ENCODE measurements at regions not wholly inside any gene's neighbourhood (a gene's known extent, or its start where the extent isn't known, plus 50 kb on each side); places are given as distances from the start of the nearest gene placed in this dataset.

DNA sequence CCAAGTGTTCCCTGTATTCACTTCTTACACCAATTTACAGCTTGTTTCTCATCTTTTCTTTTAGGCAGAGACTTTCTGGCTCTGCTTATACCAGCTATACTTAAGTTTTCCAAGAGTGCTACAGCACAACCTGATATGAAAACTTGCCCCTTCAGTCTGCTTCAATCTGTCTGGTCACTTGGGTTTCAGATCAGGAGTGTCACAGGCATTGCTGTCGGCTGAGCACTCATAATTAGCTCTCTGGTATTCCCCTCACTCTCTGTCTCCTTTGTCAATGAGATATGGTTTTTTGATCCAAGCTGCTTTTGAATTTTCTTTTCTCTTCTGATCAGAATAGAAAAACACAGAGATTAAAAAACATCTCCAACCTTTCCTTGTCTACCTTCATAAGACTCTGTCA is 194.9 kb upstream of the UMPS start:
- CTCF ChIA-PET (ENCODE audit: low intra/inter-chr PET ratio, low total read pairs): no interaction called here
- Histone ChIP-seq H3K79me2 (ENCODE audit: insufficient read depth, low read length) (no peaks in the 10 kb centered on the region), H2AFZ (ENCODE audit: low read length) (no peak overlapping the region), H3K4me3 (replicated peaks in 1 of 3; ENCODE audit: insufficient read depth in 1 of 3, low read depth in 2 of 3, low read length in 3 of 3) (no peak overlapping the region), H3K4me2 (ENCODE audit: low read depth, low read length) (no peak overlapping the region), H4K20me1 (ENCODE audit: insufficient read depth, low read length) (no peaks in the 10 kb centered on the region), H3K27ac (ENCODE audit: extremely low read length, insufficient read depth, low read length) (no peak overlapping the region), H3K4me1 (ENCODE audit: insufficient read depth, low read length) (no peaks in the 10 kb centered on the region), H3K9me3 (ENCODE audit: low read length) (no peaks in the 10 kb centered on the region), H3K27me3 (ENCODE audit: control insufficient read depth in 1 of 2, insufficient read depth in 2 of 2, low read length in 2 of 2) (peaks cover 0 to 29% of the 10 kb centered on the region in 2 experiments; a peak in 3 of 5 replicates), H3K9ac (ENCODE audit: insufficient read depth, low read depth, low read length) (no peak overlapping the region), H3K36me3 (replicated peaks in 1 of 2; ENCODE audit: control insufficient read depth in 1 of 2, insufficient read depth in 2 of 2, low read length in 2 of 2) (no peaks in the 10 kb centered on the region)
- no peak for DNase-seq (ENCODE audit: low spot score)
- no peak for ATAC-seq
- FAIRE-seq: no peak
- POLR2A ChIA-PET: no interaction called here
- TF ChIP-seq, protein P1, sequence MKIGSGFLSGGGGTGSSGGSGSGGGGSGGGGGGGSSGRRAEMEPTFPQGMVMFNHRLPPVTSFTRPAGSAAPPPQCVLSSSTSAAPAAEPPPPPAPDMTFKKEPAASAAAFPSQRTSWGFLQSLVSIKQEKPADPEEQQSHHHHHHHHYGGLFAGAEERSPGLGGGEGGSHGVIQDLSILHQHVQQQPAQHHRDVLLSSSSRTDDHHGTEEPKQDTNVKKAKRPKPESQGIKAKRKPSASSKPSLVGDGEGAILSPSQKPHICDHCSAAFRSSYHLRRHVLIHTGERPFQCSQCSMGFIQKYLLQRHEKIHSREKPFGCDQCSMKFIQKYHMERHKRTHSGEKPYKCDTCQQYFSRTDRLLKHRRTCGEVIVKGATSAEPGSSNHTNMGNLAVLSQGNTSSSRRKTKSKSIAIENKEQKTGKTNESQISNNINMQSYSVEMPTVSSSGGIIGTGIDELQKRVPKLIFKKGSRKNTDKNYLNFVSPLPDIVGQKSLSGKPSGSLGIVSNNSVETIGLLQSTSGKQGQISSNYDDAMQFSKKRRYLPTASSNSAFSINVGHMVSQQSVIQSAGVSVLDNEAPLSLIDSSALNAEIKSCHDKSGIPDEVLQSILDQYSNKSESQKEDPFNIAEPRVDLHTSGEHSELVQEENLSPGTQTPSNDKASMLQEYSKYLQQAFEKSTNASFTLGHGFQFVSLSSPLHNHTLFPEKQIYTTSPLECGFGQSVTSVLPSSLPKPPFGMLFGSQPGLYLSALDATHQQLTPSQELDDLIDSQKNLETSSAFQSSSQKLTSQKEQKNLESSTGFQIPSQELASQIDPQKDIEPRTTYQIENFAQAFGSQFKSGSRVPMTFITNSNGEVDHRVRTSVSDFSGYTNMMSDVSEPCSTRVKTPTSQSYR (CRISPR knock-in tag; IDR thresholded peaks at IDR 0.05; ENCODE audit: borderline replicate concordance): no peak
- no peak for TF ChIP-seq ZNF251 (CRISPR knock-in tag; IDR thresholded peaks at IDR 0.05)
- TF ChIP-seq ZNF672 (CRISPR knock-in tag; IDR thresholded peaks at IDR 0.05): no peak
- TF ChIP-seq SRF (IDR thresholded peaks at IDR 0.05; ENCODE audit: low read depth, low read length): no peak
- no peak for TF ChIP-seq CC2D1A (CRISPR knock-in tag; IDR thresholded peaks at IDR 0.05)
- TF ChIP-seq ZNF138 (CRISPR knock-in tag; IDR thresholded peaks at IDR 0.05; ENCODE audit: low read depth): no peak
- TF ChIP-seq, protein P2, sequence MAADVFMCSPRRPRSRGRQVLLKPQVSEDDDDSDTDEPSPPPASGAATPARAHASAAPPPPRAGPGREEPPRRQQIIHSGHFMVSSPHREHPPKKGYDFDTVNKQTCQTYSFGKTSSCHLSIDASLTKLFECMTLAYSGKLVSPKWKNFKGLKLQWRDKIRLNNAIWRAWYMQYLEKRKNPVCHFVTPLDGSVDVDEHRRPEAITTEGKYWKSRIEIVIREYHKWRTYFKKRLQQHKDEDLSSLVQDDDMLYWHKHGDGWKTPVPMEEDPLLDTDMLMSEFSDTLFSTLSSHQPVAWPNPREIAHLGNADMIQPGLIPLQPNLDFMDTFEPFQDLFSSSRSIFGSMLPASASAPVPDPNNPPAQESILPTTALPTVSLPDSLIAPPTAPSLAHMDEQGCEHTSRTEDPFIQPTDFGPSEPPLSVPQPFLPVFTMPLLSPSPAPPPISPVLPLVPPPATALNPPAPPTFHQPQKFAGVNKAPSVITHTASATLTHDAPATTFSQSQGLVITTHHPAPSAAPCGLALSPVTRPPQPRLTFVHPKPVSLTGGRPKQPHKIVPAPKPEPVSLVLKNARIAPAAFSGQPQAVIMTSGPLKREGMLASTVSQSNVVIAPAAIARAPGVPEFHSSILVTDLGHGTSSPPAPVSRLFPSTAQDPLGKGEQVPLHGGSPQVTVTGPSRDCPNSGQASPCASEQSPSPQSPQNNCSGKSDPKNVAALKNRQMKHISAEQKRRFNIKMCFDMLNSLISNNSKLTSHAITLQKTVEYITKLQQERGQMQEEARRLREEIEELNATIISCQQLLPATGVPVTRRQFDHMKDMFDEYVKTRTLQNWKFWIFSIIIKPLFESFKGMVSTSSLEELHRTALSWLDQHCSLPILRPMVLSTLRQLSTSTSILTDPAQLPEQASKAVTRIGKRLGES (CRISPR knock-in tag; IDR thresholded peaks at IDR 0.05; ENCODE audit: borderline replicate concordance): no peak
- 0% methylated on average over 1 of the region's 1 CpG for WGBS (ENCODE audit: low lambda C conversion rate)
- intact Hi-C loops (cut with micrococcal nuclease; ENCODE audit: unreplicated experiment) (no loop called here), in situ Hi-C loops (cut with HindIII; ENCODE audit: extremely low pct_ligation_motif_present, low pct_unique_long_range_greater_than_20kb) (no loop called here)
- no TSS peak for BruUV-seq (replicated peaks)

All from HepG2 (cell line).